SK-N-SH treated with all-trans-retinoic acid at 6 μM for 48 hours (cell line): ENCODE measurements at regions not wholly inside any gene's neighbourhood (a gene's known extent, or its start where the extent isn't known, plus 50 kb on each side); places are given as distances from the start of the nearest gene placed in this dataset.

Experiments used
- ATAC-seq: fragments of 200-7000 bp; cut with Tn5 transposase; 3 replicates; pipeline ENCODE4 v1.9.1; 2020; ENCODE audit warnings: mild to moderate bottlenecking, moderate library complexity
- ARNTL ChIP-seq: fragments of 450-650 bp; formaldehyde crosslinking; IDR thresholded peaks from 2 replicates; pipeline ENCODE4 v1.5.0; 2020; ENCODE audit warnings: low read depth, mild to moderate bottlenecking, moderate library complexity, borderline replicate concordance
- BACH2 ChIP-seq: fragments of 250-450 bp; sonication (Bioruptor Pico); IDR thresholded peaks from 2 replicates; pipeline ENCODE4 v1.9.0; 2021; ENCODE audit warnings: mild to moderate bottlenecking, borderline replicate concordance
- ESRRG ChIP-seq: fragments of 250-450 bp; sonication (Bioruptor Pico); IDR thresholded peaks from 2 replicates; pipeline ENCODE4 v1.6.1; 2021; ENCODE audit warnings: mild to moderate bottlenecking
- GLIS3 ChIP-seq: fragments of 250-450 bp; sonication (Bioruptor Pico); IDR thresholded peaks from 2 replicates; pipeline ENCODE4 v1.5.0; 2020; ENCODE audit warnings: mild to moderate bottlenecking, moderate library complexity
- OSR1 ChIP-seq: fragments of 250-450 bp; sonication (Bioruptor Pico); IDR thresholded peaks from 2 replicates; pipeline ENCODE4 v1.8.0; 2022; ENCODE audit warnings: moderate library complexity, mild to moderate bottlenecking, inconsistent platforms
- PPARA ChIP-seq: fragments of 250-450 bp; sonication (Bioruptor Pico); IDR thresholded peaks from 2 replicates; pipeline ENCODE4 v1.5.0; 2020; ENCODE audit warnings: mild to moderate bottlenecking, borderline replicate concordance
- RARB ChIP-seq: fragments of 250-450 bp; sonication (Bioruptor Pico); IDR thresholded peaks from 2 replicates; pipeline ENCODE4 v1.8.0; 2021; ENCODE audit warnings: mild to moderate bottlenecking, moderate library complexity
- SNAI2 ChIP-seq: fragments of 250-450 bp; sonication (Bioruptor Pico); IDR thresholded peaks from 2 replicates; pipeline ENCODE4 v1.5.0; 2020; ENCODE audit warnings: mild to moderate bottlenecking, moderate library complexity
- TCF4 ChIP-seq: fragments of 250-450 bp; sonication (Bioruptor Pico); IDR thresholded peaks from 2 replicates; pipeline ENCODE4 v1.8.0; 2021; ENCODE audit warnings: mild to moderate bottlenecking, moderate library complexity, borderline replicate concordance
- TOX ChIP-seq: fragments of 250-450 bp; sonication (Bioruptor Pico); IDR thresholded peaks from 2 replicates; pipeline ENCODE4 v1.8.0; 2021; ENCODE audit warnings: mild to moderate bottlenecking, moderate library complexity, borderline replicate concordance
- ZC3H10 ChIP-seq: fragments of 250-450 bp; sonication (Bioruptor Pico); IDR thresholded peaks from 2 replicates; pipeline ENCODE4 v1.5.1; 2021; ENCODE audit warnings: mild to moderate bottlenecking, moderate library complexity
- ZFP3 ChIP-seq: fragments of 250-450 bp; sonication (Bioruptor Pico); IDR thresholded peaks from 2 replicates; pipeline ENCODE4 v1.5.0; 2020; ENCODE audit warnings: mild to moderate bottlenecking, moderate library complexity
- ZFP30 ChIP-seq: fragments of 450-650 bp; formaldehyde crosslinking; IDR thresholded peaks from 2 replicates; pipeline ENCODE4 v1.5.0; 2022; ENCODE audit warnings: mild to moderate bottlenecking, moderate library complexity
- ZNF565 ChIP-seq: fragments of 450-650 bp; formaldehyde crosslinking; conservative IDR thresholded peaks from 2 replicates; pipeline ENCODE4 v1.5.0; 2020; ENCODE audit warnings: low read depth, mild to moderate bottlenecking, moderate library complexity
- ZNF70 ChIP-seq: fragments of 450-650 bp; formaldehyde crosslinking; IDR thresholded peaks from 2 replicates; pipeline ENCODE4 v1.5.0; 2020; ENCODE audit warnings: mild to moderate bottlenecking, moderate library complexity
- ZNF8 ChIP-seq: fragments of 450-650 bp; formaldehyde crosslinking; IDR thresholded peaks from 2 replicates; pipeline ENCODE4 v1.5.0; 2020; ENCODE audit warnings: mild to moderate bottlenecking, moderate library complexity
- TF ChIP-seq, protein P1 (sequence below): fragments of 250-450 bp; sonication (Bioruptor Pico); IDR thresholded peaks from 2 replicates; pipeline ENCODE4 v1.8.0; 2021; ENCODE audit warnings: low read depth, mild to moderate bottlenecking, moderate library complexity, borderline replicate concordance
- TF ChIP-seq, protein P2 (sequence below): fragments of 250-450 bp; sonication (Bioruptor Pico); IDR thresholded peaks from 2 replicates; pipeline ENCODE4 v1.5.1; 2020; ENCODE audit warnings: low read depth, mild to moderate bottlenecking, moderate library complexity
- TF ChIP-seq, protein P3 (sequence below): fragments of 250-450 bp; sonication (Bioruptor Pico); IDR thresholded peaks from 2 replicates; pipeline ENCODE4 v1.5.0; 2020; ENCODE audit warnings: mild to moderate bottlenecking, moderate library complexity
- TF ChIP-seq, protein P4 (sequence below): fragments of 250-450 bp; sonication (Bioruptor Pico); IDR thresholded peaks from 2 replicates; pipeline ENCODE4 v1.8.0; 2020; ENCODE audit warnings: mild to moderate bottlenecking, moderate library complexity, borderline replicate concordance

DNA sequence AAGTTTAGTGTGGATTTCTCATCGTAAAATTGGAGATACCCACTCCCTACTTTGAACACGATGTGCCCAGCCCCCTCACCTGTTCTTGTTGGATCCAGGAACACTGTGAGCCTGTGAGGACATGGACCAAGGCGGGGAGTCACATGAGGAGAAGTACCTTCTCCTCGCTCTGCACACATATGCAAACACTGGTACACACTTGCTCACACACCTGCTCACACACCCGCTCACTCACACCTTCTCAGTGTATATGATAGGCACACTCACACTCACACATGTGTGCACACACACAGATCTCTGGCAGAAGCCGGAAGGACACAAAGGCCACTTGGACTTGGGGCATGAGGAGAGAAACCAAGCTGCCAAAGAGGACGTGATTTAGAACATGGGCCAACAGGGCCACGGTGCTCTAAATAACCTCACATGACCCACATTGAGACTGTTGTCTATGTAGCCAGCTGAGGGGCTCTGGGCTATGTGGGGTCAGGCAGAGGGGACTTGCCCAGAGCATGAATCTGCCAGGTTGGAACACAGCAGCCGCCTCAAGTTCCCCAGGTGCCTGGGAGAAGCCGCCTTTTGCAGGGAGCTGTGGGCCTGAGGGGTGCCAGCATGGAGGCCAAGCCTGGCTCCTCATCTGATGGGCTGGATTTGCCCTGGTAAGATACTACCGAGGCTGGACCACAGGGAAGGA lies 283.0 kb upstream of the IRX4 start:
- ATAC-seq, result no peak
- TF ChIP-seq PPARA (CRISPR knock-in tag), result no peak
- no peak for TF ChIP-seq RARB
- no peak for TF ChIP-seq BACH2 (CRISPR knock-in tag)
- no peak for TF ChIP-seq ZNF565 (CRISPR knock-in tag)
- TF ChIP-seq, protein P1, sequence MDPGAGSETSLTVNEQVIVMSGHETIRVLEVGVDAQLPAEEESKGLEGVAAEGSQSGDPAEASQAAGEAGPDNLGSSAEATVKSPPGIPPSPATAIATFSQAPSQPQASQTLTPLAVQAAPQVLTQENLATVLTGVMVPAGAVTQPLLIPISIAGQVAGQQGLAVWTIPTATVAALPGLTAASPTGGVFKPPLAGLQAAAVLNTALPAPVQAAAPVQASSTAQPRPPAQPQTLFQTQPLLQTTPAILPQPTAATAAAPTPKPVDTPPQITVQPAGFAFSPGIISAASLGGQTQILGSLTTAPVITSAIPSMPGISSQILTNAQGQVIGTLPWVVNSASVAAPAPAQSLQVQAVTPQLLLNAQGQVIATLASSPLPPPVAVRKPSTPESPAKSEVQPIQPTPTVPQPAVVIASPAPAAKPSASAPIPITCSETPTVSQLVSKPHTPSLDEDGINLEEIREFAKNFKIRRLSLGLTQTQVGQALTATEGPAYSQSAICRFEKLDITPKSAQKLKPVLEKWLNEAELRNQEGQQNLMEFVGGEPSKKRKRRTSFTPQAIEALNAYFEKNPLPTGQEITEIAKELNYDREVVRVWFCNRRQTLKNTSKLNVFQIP, result no peak
- TF ChIP-seq ESRRG, result no peak
- no peak for TF ChIP-seq ZFP30 (CRISPR knock-in tag)
- TF ChIP-seq GLIS3 (CRISPR knock-in tag), result no peak
- TF ChIP-seq, all 23 proteins: peak for 0

DNA sequence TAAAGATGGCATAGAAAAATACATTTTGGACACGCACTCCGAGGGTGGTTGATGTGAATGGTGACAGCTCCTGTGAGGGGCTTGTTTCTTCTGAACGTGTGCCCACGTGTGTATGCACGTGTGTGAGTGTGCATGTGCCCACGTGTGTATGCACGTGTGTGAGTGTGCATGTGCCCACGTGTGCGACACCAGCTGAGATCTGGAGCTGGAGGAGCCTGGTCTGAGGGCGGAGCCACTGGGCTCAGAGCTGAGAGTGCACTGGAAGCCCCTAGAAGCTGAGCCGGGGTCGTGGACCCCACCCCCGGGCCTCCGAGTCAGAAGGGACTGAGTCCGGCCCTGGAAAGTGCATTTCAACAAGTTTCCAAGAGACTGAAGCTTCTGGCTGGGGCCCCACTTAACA lies 282.5 kb upstream of the IRX4 start:
- TF ChIP-seq ZFP30 (CRISPR knock-in tag) (no peak), RARB (no peak), SNAI2 (CRISPR knock-in tag) (no peak)
- TF ChIP-seq, protein P2, sequence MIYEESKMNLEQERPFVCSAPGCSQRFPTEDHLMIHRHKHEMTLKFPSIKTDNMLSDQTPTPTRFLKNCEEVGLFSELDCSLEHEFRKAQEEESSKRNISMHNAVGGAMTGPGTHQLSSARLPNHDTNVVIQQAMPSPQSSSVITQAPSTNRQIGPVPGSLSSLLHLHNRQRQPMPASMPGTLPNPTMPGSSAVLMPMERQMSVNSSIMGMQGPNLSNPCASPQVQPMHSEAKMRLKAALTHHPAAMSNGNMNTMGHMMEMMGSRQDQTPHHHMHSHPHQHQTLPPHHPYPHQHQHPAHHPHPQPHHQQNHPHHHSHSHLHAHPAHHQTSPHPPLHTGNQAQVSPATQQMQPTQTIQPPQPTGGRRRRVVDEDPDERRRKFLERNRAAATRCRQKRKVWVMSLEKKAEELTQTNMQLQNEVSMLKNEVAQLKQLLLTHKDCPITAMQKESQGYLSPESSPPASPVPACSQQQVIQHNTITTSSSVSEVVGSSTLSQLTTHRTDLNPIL (CRISPR knock-in tag), result no peak
- TF ChIP-seq, protein P3, sequence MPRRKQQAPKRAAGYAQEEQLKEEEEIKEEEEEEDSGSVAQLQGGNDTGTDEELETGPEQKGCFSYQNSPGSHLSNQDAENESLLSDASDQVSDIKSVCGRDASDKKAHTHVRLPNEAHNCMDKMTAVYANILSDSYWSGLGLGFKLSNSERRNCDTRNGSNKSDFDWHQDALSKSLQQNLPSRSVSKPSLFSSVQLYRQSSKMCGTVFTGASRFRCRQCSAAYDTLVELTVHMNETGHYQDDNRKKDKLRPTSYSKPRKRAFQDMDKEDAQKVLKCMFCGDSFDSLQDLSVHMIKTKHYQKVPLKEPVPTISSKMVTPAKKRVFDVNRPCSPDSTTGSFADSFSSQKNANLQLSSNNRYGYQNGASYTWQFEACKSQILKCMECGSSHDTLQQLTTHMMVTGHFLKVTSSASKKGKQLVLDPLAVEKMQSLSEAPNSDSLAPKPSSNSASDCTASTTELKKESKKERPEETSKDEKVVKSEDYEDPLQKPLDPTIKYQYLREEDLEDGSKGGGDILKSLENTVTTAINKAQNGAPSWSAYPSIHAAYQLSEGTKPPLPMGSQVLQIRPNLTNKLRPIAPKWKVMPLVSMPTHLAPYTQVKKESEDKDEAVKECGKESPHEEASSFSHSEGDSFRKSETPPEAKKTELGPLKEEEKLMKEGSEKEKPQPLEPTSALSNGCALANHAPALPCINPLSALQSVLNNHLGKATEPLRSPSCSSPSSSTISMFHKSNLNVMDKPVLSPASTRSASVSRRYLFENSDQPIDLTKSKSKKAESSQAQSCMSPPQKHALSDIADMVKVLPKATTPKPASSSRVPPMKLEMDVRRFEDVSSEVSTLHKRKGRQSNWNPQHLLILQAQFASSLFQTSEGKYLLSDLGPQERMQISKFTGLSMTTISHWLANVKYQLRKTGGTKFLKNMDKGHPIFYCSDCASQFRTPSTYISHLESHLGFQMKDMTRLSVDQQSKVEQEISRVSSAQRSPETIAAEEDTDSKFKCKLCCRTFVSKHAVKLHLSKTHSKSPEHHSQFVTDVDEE, result no peak
- ATAC-seq, result no peak

DNA sequence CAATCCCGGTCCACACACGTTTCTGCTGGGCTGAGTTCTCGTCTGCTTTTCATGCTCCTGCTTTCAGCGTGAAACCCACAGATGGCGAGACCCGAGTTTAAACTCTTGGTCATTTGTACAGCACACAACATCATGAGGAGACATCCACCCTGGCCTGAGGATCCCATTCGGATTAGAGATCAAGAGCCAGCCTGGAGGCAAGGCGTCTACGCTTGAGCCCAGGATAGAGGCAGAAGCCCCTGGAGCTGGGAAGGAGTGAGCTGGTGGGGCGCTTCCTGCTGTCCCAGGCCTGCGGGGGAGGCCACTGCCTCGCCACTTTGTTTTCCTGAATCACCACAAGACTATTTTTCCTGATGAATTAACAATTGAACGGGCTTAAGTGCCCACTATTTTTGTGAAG lies 281.9 kb upstream of the IRX4 start:
- ATAC-seq, result no peak
- no peak for TF ChIP-seq PPARA (CRISPR knock-in tag)
- TF ChIP-seq, protein P1, result no peak
- no peak for TF ChIP-seq ZNF70
- TF ChIP-seq ZFP30 (CRISPR knock-in tag), result no peak
- TF ChIP-seq ZNF565 (CRISPR knock-in tag), result no peak
- no peak for TF ChIP-seq BACH2 (CRISPR knock-in tag)
- TF ChIP-seq OSR1 (CRISPR knock-in tag), result no peak
- TF ChIP-seq ZNF8, result no peak
- TF ChIP-seq ESRRG, result no peak
- TF ChIP-seq SNAI2 (CRISPR knock-in tag), result no peak
- no peak for TF ChIP-seq GLIS3 (CRISPR knock-in tag)
- TF ChIP-seq, all 23 proteins: peak for 0

DNA sequence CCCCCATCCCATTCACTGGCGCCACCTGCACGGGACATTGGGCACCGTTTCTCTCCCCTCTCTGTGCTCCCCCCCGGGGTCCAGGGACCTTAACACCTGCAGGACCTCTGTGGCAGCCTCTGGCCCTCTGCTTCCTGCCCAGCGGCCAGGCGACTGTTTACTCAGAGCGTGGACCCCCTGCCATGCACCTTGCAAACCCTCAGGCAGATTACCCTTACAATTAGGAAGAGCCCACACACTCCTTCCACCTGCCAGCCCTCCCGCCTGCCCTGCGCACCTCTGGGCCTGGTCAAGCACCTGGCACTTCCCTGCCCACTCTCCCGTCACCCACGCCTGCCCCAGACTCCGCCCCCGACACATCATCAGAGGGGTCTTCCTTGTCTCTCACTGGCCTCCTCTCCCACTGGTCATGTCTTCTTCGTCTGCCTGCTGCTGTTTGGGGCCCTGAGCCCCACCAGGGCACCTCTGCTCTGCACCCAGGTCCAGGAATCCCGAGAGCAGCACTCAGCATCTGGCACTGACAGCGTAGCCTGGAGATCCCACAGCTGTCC lies 281.3 kb upstream of the IRX4 start:
- no peak for ATAC-seq
- TF ChIP-seq ZNF8 (no peak), TOX (CRISPR knock-in tag) (no peak), ZC3H10 (no peak), ZNF70 (no peak), TCF4 (CRISPR knock-in tag) (no peak), ZFP30 (CRISPR knock-in tag) (no peak), RARB (no peak), ZFP3 (CRISPR knock-in tag) (no peak), PPARA (CRISPR knock-in tag) (no peak), ARNTL (CRISPR knock-in tag) (no peak), GLIS3 (CRISPR knock-in tag) (no peak)
- TF ChIP-seq, protein P3, result no peak
- TF ChIP-seq, protein P4, sequence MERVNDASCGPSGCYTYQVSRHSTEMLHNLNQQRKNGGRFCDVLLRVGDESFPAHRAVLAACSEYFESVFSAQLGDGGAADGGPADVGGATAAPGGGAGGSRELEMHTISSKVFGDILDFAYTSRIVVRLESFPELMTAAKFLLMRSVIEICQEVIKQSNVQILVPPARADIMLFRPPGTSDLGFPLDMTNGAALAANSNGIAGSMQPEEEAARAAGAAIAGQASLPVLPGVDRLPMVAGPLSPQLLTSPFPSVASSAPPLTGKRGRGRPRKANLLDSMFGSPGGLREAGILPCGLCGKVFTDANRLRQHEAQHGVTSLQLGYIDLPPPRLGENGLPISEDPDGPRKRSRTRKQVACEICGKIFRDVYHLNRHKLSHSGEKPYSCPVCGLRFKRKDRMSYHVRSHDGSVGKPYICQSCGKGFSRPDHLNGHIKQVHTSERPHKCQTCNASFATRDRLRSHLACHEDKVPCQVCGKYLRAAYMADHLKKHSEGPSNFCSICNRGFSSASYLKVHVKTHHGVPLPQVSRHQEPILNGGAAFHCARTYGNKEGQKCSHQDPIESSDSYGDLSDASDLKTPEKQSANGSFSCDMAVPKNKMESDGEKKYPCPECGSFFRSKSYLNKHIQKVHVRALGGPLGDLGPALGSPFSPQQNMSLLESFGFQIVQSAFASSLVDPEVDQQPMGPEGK (CRISPR knock-in tag), result no peak
- TF ChIP-seq, protein P1, result no peak
